ENCODE measurements at regions not wholly inside any gene's neighbourhood (a gene's known extent, or its start where the extent isn't known, plus 50 kb on each side); places are given as distances from the start of the nearest gene placed in this dataset.

DNA sequence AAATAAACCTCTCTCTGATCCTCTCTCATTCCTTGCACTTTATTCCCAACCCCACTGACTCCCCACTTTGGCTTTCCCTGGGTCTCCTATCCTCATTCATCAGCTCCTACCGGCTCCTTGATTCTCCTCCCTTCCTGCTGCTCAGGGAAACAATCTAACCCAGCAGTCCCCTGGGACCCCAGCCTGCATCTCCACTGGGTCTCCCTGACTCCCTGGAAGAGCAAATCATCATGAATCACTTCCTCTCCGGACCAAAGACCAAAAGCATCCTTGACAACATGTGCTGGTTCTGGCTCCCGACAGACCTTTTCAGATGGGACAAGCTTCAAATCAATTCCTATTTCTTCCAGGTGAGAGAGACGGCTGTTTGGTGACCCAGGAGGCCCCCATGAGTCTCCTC lies 76.6 kb downstream of the HSPB8 start:
- H3K27ac ChIP-seq (replicated peaks; ENCODE audit: low read length): no peak overlapping the region
- no peak overlapping the region for H2AFZ ChIP-seq (ENCODE audit: low read length)

DNA sequence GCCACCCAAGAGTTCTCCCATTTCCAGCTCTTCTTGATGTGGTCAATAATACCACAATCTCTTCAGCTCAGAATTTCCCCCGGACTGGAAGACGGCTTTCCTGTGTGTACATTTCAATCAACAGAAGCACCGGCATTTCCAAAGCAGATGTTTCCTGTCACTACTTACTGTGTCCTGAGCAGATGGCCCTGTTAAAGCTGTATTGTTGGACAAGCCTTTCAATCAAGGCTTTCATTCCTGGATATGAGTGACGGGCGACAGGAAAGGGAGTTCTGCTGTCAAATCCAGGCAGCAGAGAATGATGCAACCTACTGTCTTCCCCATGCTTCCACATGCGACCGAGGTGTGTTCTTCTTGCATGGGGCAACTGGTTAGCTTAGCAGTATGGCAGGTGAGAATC lies 76.4 kb upstream of the CCDC60 start:
- no peak overlapping the region for H4K91ac ChIP-seq (ENCODE audit: low read depth, low read length, poor library complexity)
- H3K23ac ChIP-seq (ENCODE audit: low read depth, low read length, poor library complexity): no peak overlapping the region
- H2AK5ac ChIP-seq (ENCODE audit: low read depth, low read length): no peak overlapping the region
- no peak overlapping the region for H2BK5ac ChIP-seq (ENCODE audit: low read length)
- H2BK120ac ChIP-seq (ENCODE audit: low read depth, low read length): no peak overlapping the region
- no peak overlapping the region for H3K9ac ChIP-seq (ENCODE audit: low read depth, low read length, poor library complexity)
- no peak overlapping the region for H3K18ac ChIP-seq (ENCODE audit: low read length)
- no CpG with 5 or more reads among the region's 7 CpGs for WGBS, 2 donors (ENCODE audit: extremely low coverage in 2 of 2, insufficient read length in 2 of 2, insufficient replicate concordance in 1 of 2)
- no peaks in the 10 kb centered on the region for H3K9me3 ChIP-seq (replicated peaks in 1 of 2; ENCODE audit: control insufficient read depth in 2 of 2, insufficient read depth in 1 of 2, low read depth in 1 of 2, low read length in 2 of 2)
- no peak overlapping the region for H3K4me3 ChIP-seq (ENCODE audit: low read length in 2 of 2)
- H2BK15ac ChIP-seq (ENCODE audit: low read length): no peak overlapping the region
- no peak overlapping the region for H3K4ac ChIP-seq (ENCODE audit: low read length)
- H3K4me2 ChIP-seq (ENCODE audit: insufficient read depth, low read length, poor library complexity, severe bottlenecking): no peak overlapping the region
- H4K8ac ChIP-seq (ENCODE audit: low read depth, low read length): no peak overlapping the region
- H3K36me3 ChIP-seq (replicated peaks in 1 of 2; ENCODE audit: control insufficient read depth in 2 of 2, insufficient read depth in 2 of 2, low read length in 2 of 2): no peaks in the 10 kb centered on the region
- H3K27me3 ChIP-seq (ENCODE audit: control insufficient read depth in 3 of 3, insufficient read depth in 3 of 3, low read depth in 1 of 3, low read length in 3 of 3): no peaks in the 10 kb centered on the region
- peaks cover 0 to 1% of the 10 kb centered on the region in 2 donors for H3K4me1 ChIP-seq (ENCODE audit: control insufficient read depth in 2 of 2, insufficient read depth in 1 of 2, low read depth in 1 of 2, low read length in 2 of 2)
- no peak for DNase-seq (ENCODE audit: low spot score)
- no peak overlapping the region for H2AFZ ChIP-seq (ENCODE audit: low read length)
- H3K27ac ChIP-seq (replicated peaks; ENCODE audit: low read length): no peak overlapping the region
- no peaks in the 10 kb centered on the region for H3K79me1 ChIP-seq (ENCODE audit: low read depth, low read length)
- no peak overlapping the region for H2BK12ac ChIP-seq (ENCODE audit: low read length)
- H3K14ac ChIP-seq (ENCODE audit: low read length): no peak overlapping the region

More for the DNA sequence above, 76.6 kb downstream of the HSPB8 start:
- H3K18ac ChIP-seq (ENCODE audit: low read length): no peak overlapping the region
- H2BK15ac ChIP-seq (ENCODE audit: low read length): no peak overlapping the region
- no peak overlapping the region for H2BK5ac ChIP-seq (ENCODE audit: low read length)
- H2BK12ac ChIP-seq (ENCODE audit: low read length): no peak overlapping the region
- H2BK120ac ChIP-seq (ENCODE audit: low read depth, low read length): no peak overlapping the region
- H3K36me3 ChIP-seq (replicated peaks in 1 of 2; ENCODE audit: control insufficient read depth in 2 of 2, insufficient read depth in 2 of 2, low read length in 2 of 2): no peaks in the 10 kb centered on the region
- no peaks in the 10 kb centered on the region for H3K4me1 ChIP-seq (ENCODE audit: control insufficient read depth in 2 of 2, insufficient read depth in 1 of 2, low read depth in 1 of 2, low read length in 2 of 2)
- no peak overlapping the region for H3K23ac ChIP-seq (ENCODE audit: low read depth, low read length, poor library complexity)
- H3K9me3 ChIP-seq (replicated peaks in 1 of 2; ENCODE audit: control insufficient read depth in 2 of 2, insufficient read depth in 1 of 2, low read depth in 1 of 2, low read length in 2 of 2): no peaks in the 10 kb centered on the region
- H3K79me1 ChIP-seq (ENCODE audit: low read depth, low read length): no peaks in the 10 kb centered on the region
- H3K14ac ChIP-seq (ENCODE audit: low read length): no peak overlapping the region
- no peak overlapping the region for H2AK5ac ChIP-seq (ENCODE audit: low read depth, low read length)
- no peaks in the 10 kb centered on the region for H3K27me3 ChIP-seq (ENCODE audit: control insufficient read depth in 3 of 3, insufficient read depth in 3 of 3, low read depth in 1 of 3, low read length in 3 of 3)
- H3K4me2 ChIP-seq (ENCODE audit: insufficient read depth, low read length, poor library complexity, severe bottlenecking): no peak overlapping the region
- no peak for DNase-seq (ENCODE audit: low spot score)
- no peak overlapping the region for H3K4ac ChIP-seq (ENCODE audit: low read length)
- no peak overlapping the region for H3K9ac ChIP-seq (ENCODE audit: low read depth, low read length, poor library complexity)
- H4K91ac ChIP-seq (ENCODE audit: low read depth, low read length, poor library complexity): no peak overlapping the region
- no CpG with 5 or more reads among the region's 4 CpGs for WGBS, 2 donors (ENCODE audit: extremely low coverage in 2 of 2, insufficient read length in 2 of 2, insufficient replicate concordance in 1 of 2)
- H3K4me3 ChIP-seq (ENCODE audit: low read length in 2 of 2): no peak overlapping the region
- no peak overlapping the region for H4K8ac ChIP-seq (ENCODE audit: low read depth, low read length)

DNA sequence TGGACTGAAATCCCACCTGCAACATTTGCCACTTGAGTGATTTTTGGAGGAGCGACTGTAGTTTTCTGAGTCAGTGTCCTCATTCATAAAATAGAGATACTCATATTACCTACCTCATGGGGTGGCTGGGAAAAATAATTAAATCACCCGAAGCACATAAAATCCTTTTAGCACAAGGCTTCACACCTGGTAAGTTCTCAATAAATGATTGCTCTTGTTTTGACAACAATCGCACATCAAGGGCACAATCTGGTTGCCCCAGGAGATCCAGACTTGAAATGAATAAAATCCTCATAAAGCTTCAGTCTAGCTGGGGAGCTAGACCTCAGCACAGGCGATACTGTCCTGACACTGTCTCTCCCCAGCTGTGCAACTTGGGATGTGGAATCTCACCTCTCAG lies 76.0 kb upstream of the CCDC60 start:
- H3K23ac ChIP-seq (ENCODE audit: low read depth, low read length, poor library complexity): no peak overlapping the region
- H2BK15ac ChIP-seq (ENCODE audit: low read length): no peak overlapping the region
- H4K8ac ChIP-seq (ENCODE audit: low read depth, low read length): no peak overlapping the region
- H3K27ac ChIP-seq (replicated peaks; ENCODE audit: low read length): no peak overlapping the region
- no peak overlapping the region for H3K9ac ChIP-seq (ENCODE audit: low read depth, low read length, poor library complexity)
- no peak overlapping the region for H3K14ac ChIP-seq (ENCODE audit: low read length)
- no peak overlapping the region for H2BK5ac ChIP-seq (ENCODE audit: low read length)
- no peak overlapping the region for H3K4me3 ChIP-seq (ENCODE audit: low read length in 2 of 2)
- no peak for DNase-seq (ENCODE audit: low spot score)
- H3K79me1 ChIP-seq (ENCODE audit: low read depth, low read length): no peaks in the 10 kb centered on the region
- H2BK12ac ChIP-seq (ENCODE audit: low read length): no peak overlapping the region
- H3K4ac ChIP-seq (ENCODE audit: low read length): no peak overlapping the region
- no peak overlapping the region for H2BK120ac ChIP-seq (ENCODE audit: low read depth, low read length)
- H3K4me2 ChIP-seq (ENCODE audit: insufficient read depth, low read length, poor library complexity, severe bottlenecking): no peak overlapping the region
- WGBS, 2 donors (ENCODE audit: extremely low coverage in 2 of 2, insufficient read length in 2 of 2, insufficient replicate concordance in 1 of 2): no CpG with 5 or more reads among the region's 4 CpGs
- H4K91ac ChIP-seq (ENCODE audit: low read depth, low read length, poor library complexity): no peak overlapping the region
- no peak overlapping the region for H3K18ac ChIP-seq (ENCODE audit: low read length)
- H2AK5ac ChIP-seq (ENCODE audit: low read depth, low read length): no peak overlapping the region
- no peaks in the 10 kb centered on the region for H3K9me3 ChIP-seq (replicated peaks in 1 of 2; ENCODE audit: control insufficient read depth in 2 of 2, insufficient read depth in 1 of 2, low read depth in 1 of 2, low read length in 2 of 2)
- peaks cover 0 to 3% of the 10 kb centered on the region in 2 donors for H3K4me1 ChIP-seq (ENCODE audit: control insufficient read depth in 2 of 2, insufficient read depth in 1 of 2, low read depth in 1 of 2, low read length in 2 of 2)
- H2AFZ ChIP-seq (ENCODE audit: low read length): no peak overlapping the region
- H3K27me3 ChIP-seq (ENCODE audit: control insufficient read depth in 3 of 3, insufficient read depth in 3 of 3, low read depth in 1 of 3, low read length in 3 of 3): no peaks in the 10 kb centered on the region
- no peaks in the 10 kb centered on the region for H3K36me3 ChIP-seq (replicated peaks in 1 of 2; ENCODE audit: control insufficient read depth in 2 of 2, insufficient read depth in 2 of 2, low read length in 2 of 2)

DNA sequence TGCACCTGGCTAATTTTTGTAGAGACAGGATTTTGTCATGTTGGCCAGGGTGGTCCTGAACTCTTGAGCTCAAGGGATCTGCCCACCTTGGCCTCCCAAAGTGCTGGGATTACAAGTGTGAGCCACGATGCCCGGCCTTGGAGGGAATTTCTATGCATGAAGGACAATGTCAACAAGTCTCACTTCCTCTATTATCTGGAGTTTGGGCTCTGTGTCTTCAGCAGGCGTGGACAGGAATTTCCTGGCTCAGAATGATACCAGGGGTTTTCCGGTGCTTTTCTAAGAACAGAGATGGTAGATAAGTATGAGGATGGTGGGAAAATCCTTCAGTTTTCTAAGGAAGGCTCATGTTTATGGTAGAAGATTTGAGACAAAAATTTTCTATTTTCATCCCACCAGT lies 75.0 kb upstream of the CCDC60 start:
- Histone ChIP-seq H3K4me2 (ENCODE audit: insufficient read depth, low read length, poor library complexity, severe bottlenecking) (no peak overlapping the region), H3K4me3 (ENCODE audit: low read length in 2 of 2) (no peak overlapping the region), H3K14ac (ENCODE audit: low read length) (no peak overlapping the region), H2BK120ac (ENCODE audit: low read depth, low read length) (no peak overlapping the region), H4K8ac (ENCODE audit: low read depth, low read length) (no peak overlapping the region), H2BK5ac (ENCODE audit: low read length) (no peak overlapping the region), H3K4ac (ENCODE audit: low read length) (no peak overlapping the region), H3K4me1 (ENCODE audit: control insufficient read depth in 2 of 2, insufficient read depth in 1 of 2, low read depth in 1 of 2, low read length in 2 of 2) (peaks cover 0 to 3% of the 10 kb centered on the region in 2 donors), H4K91ac (ENCODE audit: low read depth, low read length, poor library complexity) (no peak overlapping the region), H3K36me3 (replicated peaks in 1 of 2; ENCODE audit: control insufficient read depth in 2 of 2, insufficient read depth in 2 of 2, low read length in 2 of 2) (no peaks in the 10 kb centered on the region), H3K27me3 (ENCODE audit: control insufficient read depth in 3 of 3, insufficient read depth in 3 of 3, low read depth in 1 of 3, low read length in 3 of 3) (no peaks in the 10 kb centered on the region), H2BK15ac (ENCODE audit: low read length) (no peak overlapping the region), H2AK5ac (ENCODE audit: low read depth, low read length) (no peak overlapping the region), H3K18ac (ENCODE audit: low read length) (no peak overlapping the region), H3K23ac (ENCODE audit: low read depth, low read length, poor library complexity) (no peak overlapping the region), H3K9me3 (replicated peaks in 1 of 2; ENCODE audit: control insufficient read depth in 2 of 2, insufficient read depth in 1 of 2, low read depth in 1 of 2, low read length in 2 of 2) (no peaks in the 10 kb centered on the region), H2AFZ (ENCODE audit: low read length) (no peak overlapping the region), H2BK12ac (ENCODE audit: low read length) (no peak overlapping the region), H3K9ac (ENCODE audit: low read depth, low read length, poor library complexity) (no peak overlapping the region), H3K27ac (replicated peaks; ENCODE audit: low read length) (no peak overlapping the region), H3K79me1 (ENCODE audit: low read depth, low read length) (no peaks in the 10 kb centered on the region)
- no peak for DNase-seq (ENCODE audit: low spot score)
- no CpG with 5 or more reads among the region's 4 CpGs for WGBS, 2 donors (ENCODE audit: extremely low coverage in 2 of 2, insufficient read length in 2 of 2, insufficient replicate concordance in 1 of 2)
